DND-41 (cell line): ENCODE measurements at regions not wholly inside any gene's neighbourhood (a gene's known extent, or its start where the extent isn't known, plus 50 kb on each side); places are given as distances from the start of the nearest gene placed in this dataset.

Experiments used
- ATAC-seq: fragments of 200-7000 bp; cut with Tn5 transposase; 3 replicates; pipeline ENCODE4 v1.9.1; 2021; ENCODE audit warnings: low read depth; ENCODE audit not compliant: insufficient read depth
- DNase-seq: peaks from one replicate; pipeline ENCODE4 v3.0.0-alpha.2; 2020
- H2AFZ ChIP-seq: 2 replicates; pipeline ENCODE4 v1.6.0; 2012; ENCODE audit warnings: low read depth, low read length
- H3K27ac ChIP-seq: 2 replicates; pipeline ENCODE4 v1.5.1; 2012; ENCODE audit warnings: low read length, inconsistent platforms
- H3K27me3 ChIP-seq: fragments of 200-600 bp; sonication (generic); 2 replicates; pipeline ENCODE4 v1.6.0; 2012; ENCODE audit warnings: low read length, mild to moderate bottlenecking, inconsistent platforms; ENCODE audit not compliant: insufficient read depth, poor library complexity
- H3K36me3 ChIP-seq: 2 replicates; pipeline ENCODE4 v1.5.1; 2012; ENCODE audit warnings: low read length, inconsistent platforms; ENCODE audit not compliant: insufficient read depth
- H3K4me1 ChIP-seq: 2 replicates; pipeline ENCODE4 v1.5.1; 2012; ENCODE audit warnings: mild to moderate bottlenecking, low read length; ENCODE audit not compliant: insufficient read depth
- H3K4me2 ChIP-seq: 2 replicates; pipeline ENCODE4 v1.6.0; 2012; ENCODE audit warnings: mild to moderate bottlenecking, moderate library complexity, low read length, inconsistent platforms; ENCODE audit not compliant: insufficient read depth
- H3K4me3 ChIP-seq, 2 experiments: fragments of 200-600 bp in 1 of 2; shearing (Covaris generic) in 1 of 2; 2 replicates each; pipeline ENCODE4 v1.5.1; 2012 to 2016; ENCODE audit warnings: inconsistent platforms in 2 of 2, low read length in 2 of 2, mild to moderate bottlenecking in 2 of 2, low read depth in 1 of 2, moderate library complexity in 1 of 2
- H3K79me2 ChIP-seq: 2 replicates; pipeline ENCODE4 v1.6.0; 2012; ENCODE audit warnings: low read length, inconsistent platforms; ENCODE audit not compliant: insufficient read depth
- H3K9ac ChIP-seq: 2 replicates; pipeline ENCODE4 v1.6.0; 2012; ENCODE audit warnings: low read depth, mild to moderate bottlenecking, inconsistent platforms, low read length, moderate library complexity
- H3K9me3 ChIP-seq: 2 replicates; pipeline ENCODE4 v1.5.1; 2012; ENCODE audit warnings: low read length, moderate library complexity, mild to moderate bottlenecking, inconsistent platforms; ENCODE audit not compliant: insufficient read depth, severe bottlenecking
- H4K20me1 ChIP-seq: 2 replicates; pipeline ENCODE4 v1.6.0; 2012; ENCODE audit warnings: low read length; ENCODE audit not compliant: insufficient read depth
- EZH2 ChIP-seq: IDR thresholded peaks from 3 replicates; pipeline ENCODE4 v1.6.1; 2012; ENCODE audit warnings: borderline replicate concordance, low read depth, mild to moderate bottlenecking, moderate library complexity, low read length, inconsistent platforms; ENCODE audit not compliant: severe bottlenecking
- TF ChIP-seq, protein P1 (sequence below): IDR thresholded peaks from 2 replicates; pipeline ENCODE4 v1.5.1; 2012; ENCODE audit warnings: borderline replicate concordance, low read length, moderate library complexity, mild to moderate bottlenecking; ENCODE audit not compliant: poor library complexity, severe bottlenecking; ENCODE audit errors: extremely low read depth

DNA sequence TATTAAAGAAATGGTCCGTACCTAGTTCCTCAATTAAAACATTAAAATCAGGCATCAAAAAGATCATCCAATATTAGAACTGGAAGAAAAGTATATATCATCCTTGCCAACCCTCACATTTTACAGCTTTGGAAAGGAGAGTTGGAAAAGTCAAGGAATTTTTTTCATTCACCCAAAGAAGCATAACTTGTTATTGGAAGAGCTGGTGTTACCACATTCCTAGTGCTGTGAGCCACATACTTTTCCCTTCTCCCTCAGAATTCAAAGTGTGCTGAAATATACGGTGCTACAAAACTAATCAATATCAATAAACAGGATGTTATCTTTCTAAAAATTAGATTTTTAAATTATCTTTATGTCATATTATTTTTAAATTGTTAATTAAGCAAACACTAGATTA is 202.1 kb upstream of the FAT3 start:
- Histone ChIP-seq H3K27me3 (no peaks in the 10 kb centered on the region), H2AFZ (no peak overlapping the region), H3K27ac (no peak overlapping the region), H3K4me3 (no peak overlapping the region), H3K36me3 (no peaks in the 10 kb centered on the region), H3K4me1 (no peaks in the 10 kb centered on the region), H4K20me1 (no peaks in the 10 kb centered on the region), H3K79me2 (no peaks in the 10 kb centered on the region), H3K9ac (no peak overlapping the region), H3K9me3 (peaks cover 4% of the 10 kb centered on the region), H3K4me2 (no peak overlapping the region)
- ATAC-seq (no peak), DNase-seq (no peak)
- TF ChIP-seq, protein P1, sequence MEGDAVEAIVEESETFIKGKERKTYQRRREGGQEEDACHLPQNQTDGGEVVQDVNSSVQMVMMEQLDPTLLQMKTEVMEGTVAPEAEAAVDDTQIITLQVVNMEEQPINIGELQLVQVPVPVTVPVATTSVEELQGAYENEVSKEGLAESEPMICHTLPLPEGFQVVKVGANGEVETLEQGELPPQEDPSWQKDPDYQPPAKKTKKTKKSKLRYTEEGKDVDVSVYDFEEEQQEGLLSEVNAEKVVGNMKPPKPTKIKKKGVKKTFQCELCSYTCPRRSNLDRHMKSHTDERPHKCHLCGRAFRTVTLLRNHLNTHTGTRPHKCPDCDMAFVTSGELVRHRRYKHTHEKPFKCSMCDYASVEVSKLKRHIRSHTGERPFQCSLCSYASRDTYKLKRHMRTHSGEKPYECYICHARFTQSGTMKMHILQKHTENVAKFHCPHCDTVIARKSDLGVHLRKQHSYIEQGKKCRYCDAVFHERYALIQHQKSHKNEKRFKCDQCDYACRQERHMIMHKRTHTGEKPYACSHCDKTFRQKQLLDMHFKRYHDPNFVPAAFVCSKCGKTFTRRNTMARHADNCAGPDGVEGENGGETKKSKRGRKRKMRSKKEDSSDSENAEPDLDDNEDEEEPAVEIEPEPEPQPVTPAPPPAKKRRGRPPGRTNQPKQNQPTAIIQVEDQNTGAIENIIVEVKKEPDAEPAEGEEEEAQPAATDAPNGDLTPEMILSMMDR, result no peak
- TF ChIP-seq EZH2, result no peak

DNA sequence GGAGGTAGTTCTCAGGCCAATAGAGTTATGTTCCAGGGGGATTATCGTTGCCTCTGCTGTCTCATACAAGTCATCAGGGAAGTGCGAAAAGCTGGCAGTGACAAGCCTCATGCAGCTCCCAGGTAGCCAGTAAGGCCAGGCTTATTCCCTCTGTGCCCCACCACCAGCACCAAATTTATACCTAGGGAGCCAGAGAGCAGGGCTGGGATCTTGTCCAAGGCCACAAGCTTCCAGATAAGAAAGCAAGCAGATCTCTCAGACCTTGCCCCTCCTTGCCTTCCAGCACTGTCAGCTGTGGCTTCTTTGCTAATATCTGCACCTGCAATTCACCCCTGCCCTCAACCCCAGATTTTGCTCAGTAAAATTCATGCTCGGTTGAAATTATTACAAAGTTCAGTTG is 206.3 kb upstream of the FAT3 start:
- H3K79me2 ChIP-seq, result no peaks in the 10 kb centered on the region
- no peak overlapping the region for H3K9ac ChIP-seq
- H3K9me3 ChIP-seq, result peaks cover 12% of the 10 kb centered on the region
- H2AFZ ChIP-seq, result no peak overlapping the region
- no peaks in the 10 kb centered on the region for H3K4me1 ChIP-seq
- H3K36me3 ChIP-seq, result no peaks in the 10 kb centered on the region
- ATAC-seq, result no peak
- no peak overlapping the region for H3K4me3 ChIP-seq
- TF ChIP-seq, protein P1, result no peak
- TF ChIP-seq EZH2, result no peak
- H3K27ac ChIP-seq, result no peak overlapping the region
- no peaks in the 10 kb centered on the region for H4K20me1 ChIP-seq
- H3K27me3 ChIP-seq, result no peaks in the 10 kb centered on the region
- DNase-seq, result no peak
- H3K4me2 ChIP-seq, result no peak overlapping the region

DNA sequence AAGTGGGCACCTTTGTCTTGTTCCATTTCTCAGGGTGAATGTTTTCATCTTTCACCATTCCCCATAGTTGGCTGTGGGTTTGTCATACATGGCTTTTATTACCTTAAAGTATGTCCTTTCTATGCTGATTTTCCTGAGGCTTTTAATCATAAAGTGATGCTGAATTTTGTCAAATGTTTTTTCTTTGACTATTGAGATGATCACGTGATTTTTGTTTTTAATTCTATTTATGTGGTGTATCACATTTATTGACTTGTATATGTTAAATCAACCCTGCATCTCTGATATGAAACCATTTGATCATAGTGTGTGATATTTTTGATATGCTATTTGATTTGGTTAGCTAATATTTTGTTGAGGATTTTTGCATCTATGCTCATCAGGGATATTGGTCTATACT is 216.4 kb upstream of the FAT3 start:
- H3K27ac ChIP-seq, result no peak overlapping the region
- DNase-seq (no peak), ATAC-seq (no peak)
- H3K9ac ChIP-seq, result no peak overlapping the region
- H3K79me2 ChIP-seq, result no peaks in the 10 kb centered on the region
- H4K20me1 ChIP-seq, result no peaks in the 10 kb centered on the region
- TF ChIP-seq, protein P1, result no peak
- TF ChIP-seq EZH2, result no peak
- no peaks in the 10 kb centered on the region for H3K9me3 ChIP-seq
- no peak overlapping the region for H3K4me3 ChIP-seq
- no peaks in the 10 kb centered on the region for H3K36me3 ChIP-seq
- no peaks in the 10 kb centered on the region for H3K27me3 ChIP-seq
- no peak overlapping the region for H3K4me2 ChIP-seq
- no peaks in the 10 kb centered on the region for H3K4me1 ChIP-seq
- H2AFZ ChIP-seq, result no peak overlapping the region

DNA sequence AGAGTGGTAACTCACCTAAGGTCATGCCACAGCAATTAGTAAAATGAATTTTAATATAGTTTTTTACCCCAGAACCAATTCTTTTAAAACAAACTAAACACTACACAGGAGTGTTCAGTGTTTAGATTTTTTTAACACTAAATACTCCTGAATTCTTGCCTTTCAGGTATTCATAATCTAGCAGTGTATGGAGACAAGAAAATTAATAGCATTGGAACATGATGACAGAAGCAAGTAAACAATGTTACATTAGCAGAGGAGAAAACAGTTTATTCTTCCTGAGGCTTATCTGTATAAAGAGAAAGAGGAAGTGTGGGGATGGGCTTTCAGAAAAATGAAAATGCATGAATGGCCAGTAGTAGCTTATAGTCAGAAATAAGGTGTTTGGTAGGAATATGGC is 222.1 kb upstream of the FAT3 start:
- no peaks in the 10 kb centered on the region for H3K9me3 ChIP-seq
- DNase-seq (no peak), ATAC-seq (no peak)
- no peaks in the 10 kb centered on the region for H4K20me1 ChIP-seq
- H3K9ac ChIP-seq, result no peak overlapping the region
- H3K27ac ChIP-seq, result no peak overlapping the region
- TF ChIP-seq, protein P1, result no peak
- no peak for TF ChIP-seq EZH2
- H3K36me3 ChIP-seq, result no peaks in the 10 kb centered on the region
- no peak overlapping the region for H2AFZ ChIP-seq
- no peaks in the 10 kb centered on the region for H3K79me2 ChIP-seq
- H3K4me3 ChIP-seq, result no peak overlapping the region
- no peak overlapping the region for H3K4me2 ChIP-seq
- H3K27me3 ChIP-seq, result no peaks in the 10 kb centered on the region
- no peaks in the 10 kb centered on the region for H3K4me1 ChIP-seq
